SK-N-SH treated with all-trans-retinoic acid at 6 μM for 48 hours (cell line): ENCODE measurements at regions not wholly inside any gene's neighbourhood (a gene's known extent, or its start where the extent isn't known, plus 50 kb on each side); places are given as distances from the start of the nearest gene placed in this dataset.

Experiments used
- ARNTL ChIP-seq: fragments of 450-650 bp; formaldehyde crosslinking; IDR thresholded peaks from 2 replicates; pipeline ENCODE4 v1.5.0; 2020; ENCODE audit warnings: low read depth, mild to moderate bottlenecking, moderate library complexity, borderline replicate concordance
- OSR1 ChIP-seq: fragments of 250-450 bp; sonication (Bioruptor Pico); IDR thresholded peaks from 2 replicates; pipeline ENCODE4 v1.8.0; 2022; ENCODE audit warnings: moderate library complexity, mild to moderate bottlenecking, inconsistent platforms
- PATZ1 ChIP-seq: fragments of 250-450 bp; sonication (Bioruptor Pico); IDR thresholded peaks from 2 replicates; pipeline ENCODE4 v1.8.0; 2020; ENCODE audit warnings: mild to moderate bottlenecking, moderate library complexity, borderline replicate concordance
- RARB ChIP-seq: fragments of 250-450 bp; sonication (Bioruptor Pico); IDR thresholded peaks from 2 replicates; pipeline ENCODE4 v1.8.0; 2021; ENCODE audit warnings: mild to moderate bottlenecking, moderate library complexity
- TSHZ2 ChIP-seq: fragments of 250-450 bp; sonication (Bioruptor Pico); IDR thresholded peaks from 2 replicates; pipeline ENCODE4 v1.5.0; 2020; ENCODE audit warnings: mild to moderate bottlenecking, moderate library complexity
- ZNF70 ChIP-seq: fragments of 450-650 bp; formaldehyde crosslinking; IDR thresholded peaks from 2 replicates; pipeline ENCODE4 v1.5.0; 2020; ENCODE audit warnings: mild to moderate bottlenecking, moderate library complexity

GRCh38 chr9:115425601-115426000 is 307.6 kb upstream of the TNC start:
- TF ChIP-seq TSHZ2 (CRISPR knock-in tag) (no peak), RARB (CRISPR knock-in tag) (no peak), OSR1 (no peak), ARNTL (no peak), PATZ1 (CRISPR knock-in tag) (no peak), ZNF70 (CRISPR knock-in tag) (no peak)
